DMS 273 (cell line): ENCODE measurements at regions not wholly inside any gene's neighbourhood (a gene's known extent, or its start where the extent isn't known, plus 50 kb on each side); places are given as distances from the start of the nearest gene placed in this dataset.

Experiments used
- DNase-seq: peaks from one replicate; lab custom pipeline; 2025; ENCODE audit not compliant: unreplicated experiment; lab: John Stamatoyannopoulos, UW

- DNase-seq: no peak
Observed at GRCh38 chr1:68551459-68551858, 54.6 kb upstream of the DEPDC1 start.

- DNase-seq: peak; percentile 7
Observed at GRCh38 chr1:68558321-68559026, 61.6 kb upstream of the DEPDC1 start.

- DNase-seq: no peak
Observed at GRCh38 chr1:68565923-68566322, 69.0 kb upstream of the DEPDC1 start.

- DNase-seq: peak; percentile 9
Observed at GRCh38 chr1:68570871-68571270, 74.0 kb upstream of the DEPDC1 start.

- peak; percentile 15 for DNase-seq
Observed at GRCh38 chr1:68571454-68572235, 74.8 kb upstream of the DEPDC1 start.

GRCh38 chr1:68585351-68585750 lies 88.5 kb upstream of the DEPDC1 start:
- no peak for DNase-seq

- DNase-seq: no peak
Observed at GRCh38 chr1:68586766-68587165, 89.9 kb upstream of the DEPDC1 start.

GRCh38 chr1:68588304-68588703 lies 91.4 kb upstream of the DEPDC1 start:
- DNase-seq: no peak

GRCh38 chr1:68590473-68590872 lies 93.6 kb upstream of the DEPDC1 start:
- DNase-seq: no peak

- no peak for DNase-seq
Observed at GRCh38 chr1:68594851-68595250, 98.0 kb upstream of the DEPDC1 start.

GRCh38 chr1:68600049-68600661 lies 103.3 kb upstream of the DEPDC1 start:
- peak; percentile 60 for DNase-seq

GRCh38 chr1:68608289-68608688 lies 111.4 kb upstream of the DEPDC1 start:
- no peak for DNase-seq

GRCh38 chr1:68615312-68615711 lies 118.4 kb upstream of the DEPDC1 start:
- DNase-seq: no peak

- peak; percentile 11 for DNase-seq
Observed at GRCh38 chr1:68617942-68618341, 121.1 kb upstream of the DEPDC1 start.

GRCh38 chr1:68620571-68620970 lies 123.7 kb upstream of the DEPDC1 start:
- DNase-seq: peak; percentile 13

- peak; percentile 15 for DNase-seq
Observed at GRCh38 chr1:68623700-68624099, 126.8 kb upstream of the DEPDC1 start.

GRCh38 chr1:68624233-68624632 lies 127.4 kb upstream of the DEPDC1 start:
- DNase-seq: no peak

- DNase-seq: no peak
Observed at GRCh38 chr1:68625624-68626023, 128.7 kb upstream of the DEPDC1 start.

GRCh38 chr1:68633141-68633919 lies 136.4 kb upstream of the DEPDC1 start:
- DNase-seq: no peak

- DNase-seq: no peak
Observed at GRCh38 chr1:68644504-68644903, 147.6 kb upstream of the DEPDC1 start.

- DNase-seq: no peak
Observed at GRCh38 chr1:68651115-68651514, 154.2 kb upstream of the DEPDC1 start.
